GM18517 (cell line): ENCODE measurements at regions not wholly inside any gene's neighbourhood (a gene's known extent, or its start where the extent isn't known, plus 50 kb on each side); places are given as distances from the start of the nearest gene placed in this dataset.

ENCODE experiments used
- ATAC-seq: cut with Tn5 transposase; IDR thresholded peaks from one replicate; pipeline ENCODE4 v1.9.1; 2021; ENCODE audit warnings: mild to moderate bottlenecking, moderate library complexity; ENCODE audit not compliant: unreplicated experiment

DNA sequence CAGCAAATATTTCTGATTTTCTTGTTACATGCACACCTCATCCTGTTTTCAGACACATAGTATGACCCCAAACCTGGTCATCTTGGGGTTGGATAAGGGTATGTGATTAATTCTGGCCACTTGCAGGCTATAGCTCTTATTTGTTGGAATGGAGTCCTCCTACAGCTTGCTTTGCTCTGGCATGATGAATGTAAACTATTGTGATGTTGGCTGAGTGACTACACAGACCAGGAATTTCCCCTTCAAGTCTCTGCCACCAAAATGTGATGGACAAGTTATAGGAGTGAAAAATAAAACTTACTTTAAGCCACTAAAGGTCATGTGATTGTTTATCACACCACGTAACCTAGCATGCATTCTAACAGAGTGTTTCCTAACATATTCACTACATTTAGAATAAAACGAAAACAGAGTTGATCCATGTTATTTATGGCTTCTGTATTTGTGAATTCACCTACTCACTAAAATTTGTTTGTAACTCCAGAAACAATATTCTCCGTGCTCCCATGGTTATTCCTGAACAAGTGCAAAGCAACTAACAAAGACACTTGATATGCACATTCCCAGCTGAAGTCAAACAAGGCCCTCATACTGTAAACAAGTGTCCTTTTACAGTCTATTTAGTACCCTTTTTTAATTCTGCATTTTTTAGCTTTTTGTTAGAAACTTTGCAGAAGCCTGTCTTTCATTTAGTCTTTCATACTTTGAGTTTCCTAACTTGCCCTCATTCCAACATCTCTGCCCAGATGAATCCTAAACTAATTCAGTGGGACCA is 599.2 kb upstream of the PCDH15 start:
- ATAC-seq: no peak

DNA sequence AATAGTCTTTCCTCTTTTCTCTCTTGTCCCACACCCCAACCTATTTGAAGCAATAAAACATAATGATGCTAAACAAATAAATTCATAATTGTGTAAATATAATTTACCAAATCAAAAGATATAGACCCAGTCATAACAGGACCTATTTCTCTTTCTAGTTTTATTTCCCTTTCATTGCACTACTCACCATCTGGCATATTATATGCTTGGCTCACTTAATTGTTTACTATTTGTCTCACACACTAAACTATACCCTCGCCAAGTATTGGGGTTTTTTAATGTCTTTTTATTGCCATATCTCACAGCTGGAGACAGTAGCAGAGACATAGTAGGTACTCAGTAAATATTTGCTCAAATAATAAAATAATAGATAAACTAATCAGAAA is 597.5 kb upstream of the PCDH15 start:
- ATAC-seq: no peak

DNA sequence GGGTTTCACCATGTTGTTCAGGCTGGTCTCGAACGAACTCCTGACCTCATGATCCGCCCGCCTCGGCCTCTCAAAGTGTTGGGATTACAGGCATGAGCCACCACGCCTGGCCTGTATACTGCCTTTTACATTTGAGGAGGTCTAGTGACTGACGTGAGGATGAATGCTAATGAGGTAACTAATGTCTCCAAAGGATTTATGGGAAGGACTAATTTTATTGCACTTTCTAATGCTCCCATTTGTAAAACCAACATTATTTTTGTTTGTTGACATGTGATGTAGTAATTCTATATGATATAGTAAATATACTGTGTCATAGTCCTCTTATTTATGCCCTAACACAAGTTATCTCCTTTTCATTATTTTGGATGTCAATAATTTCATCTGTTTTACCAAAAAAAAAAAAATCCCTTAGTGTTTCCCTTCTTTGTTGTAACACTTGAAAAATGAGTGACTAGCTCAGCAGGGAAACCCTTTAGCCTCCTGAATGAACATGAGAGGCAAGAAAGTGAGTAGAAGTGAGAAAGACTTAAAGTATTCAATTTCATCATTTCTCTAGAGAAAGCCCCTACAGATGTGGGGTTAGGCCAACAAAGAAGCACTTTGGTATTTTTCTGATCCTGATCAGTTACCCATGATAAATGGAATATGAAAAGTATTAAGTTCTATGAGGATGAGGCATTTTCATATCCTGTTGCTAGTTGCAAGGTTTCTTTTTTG is 596.9 kb upstream of the PCDH15 start:
- no peak for ATAC-seq

DNA sequence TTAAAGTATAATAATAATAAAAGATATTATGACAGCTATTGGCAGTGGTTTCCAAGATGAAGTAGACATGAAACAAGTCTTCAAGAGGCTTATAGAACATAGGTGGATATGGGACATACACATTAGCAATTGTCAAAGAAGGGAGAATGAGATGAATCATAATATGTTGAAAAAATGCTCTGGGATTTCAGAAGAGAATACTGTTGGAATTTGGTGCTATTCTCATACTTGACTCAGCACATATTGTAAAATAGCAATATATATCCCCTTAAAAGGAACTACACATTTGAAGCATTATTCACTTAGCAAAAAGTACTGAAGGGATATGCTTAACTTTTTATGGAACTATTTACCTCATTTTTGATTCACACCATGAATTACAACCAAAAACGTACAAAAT is 577.2 kb upstream of the PCDH15 start:
- ATAC-seq: no peak

DNA sequence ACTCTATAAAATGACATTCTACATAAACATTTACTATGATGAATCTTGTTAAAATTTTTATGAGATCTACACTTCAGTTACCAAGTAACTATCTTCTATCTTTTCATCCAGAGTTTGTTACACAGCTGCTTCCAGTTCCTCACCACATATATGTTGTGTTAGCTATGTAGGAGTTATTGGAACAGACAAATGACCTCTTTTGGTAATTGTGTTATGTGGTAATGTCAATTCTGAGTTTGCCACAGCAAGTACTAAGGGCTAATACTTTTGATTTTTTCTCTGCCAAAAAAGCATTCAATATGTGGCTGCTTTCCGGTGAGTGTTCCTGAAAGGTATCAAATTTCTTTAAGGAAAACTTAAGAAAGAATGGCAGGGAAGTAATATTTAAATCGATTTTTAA is 573.9 kb upstream of the PCDH15 start:
- ATAC-seq: no peak

DNA sequence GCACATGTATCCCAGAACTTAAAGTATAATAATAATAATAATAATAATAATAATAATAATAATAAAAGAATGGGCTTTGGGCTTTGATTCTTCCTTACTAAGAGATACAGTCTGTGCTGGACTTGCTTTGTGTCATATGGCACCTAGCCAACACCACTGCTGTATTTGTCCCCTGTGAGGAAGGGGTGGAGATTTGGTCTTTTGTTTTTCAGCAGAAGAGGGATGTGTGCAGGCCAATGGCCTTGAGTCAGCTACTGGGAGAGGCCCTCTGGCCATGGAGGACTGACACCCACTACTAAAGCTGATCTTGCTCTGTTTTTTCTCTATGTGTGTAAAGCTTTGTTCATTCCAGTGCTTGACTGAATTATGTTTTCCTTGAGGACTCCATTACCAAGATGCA is 573.0 kb upstream of the PCDH15 start:
- no peak for ATAC-seq

DNA sequence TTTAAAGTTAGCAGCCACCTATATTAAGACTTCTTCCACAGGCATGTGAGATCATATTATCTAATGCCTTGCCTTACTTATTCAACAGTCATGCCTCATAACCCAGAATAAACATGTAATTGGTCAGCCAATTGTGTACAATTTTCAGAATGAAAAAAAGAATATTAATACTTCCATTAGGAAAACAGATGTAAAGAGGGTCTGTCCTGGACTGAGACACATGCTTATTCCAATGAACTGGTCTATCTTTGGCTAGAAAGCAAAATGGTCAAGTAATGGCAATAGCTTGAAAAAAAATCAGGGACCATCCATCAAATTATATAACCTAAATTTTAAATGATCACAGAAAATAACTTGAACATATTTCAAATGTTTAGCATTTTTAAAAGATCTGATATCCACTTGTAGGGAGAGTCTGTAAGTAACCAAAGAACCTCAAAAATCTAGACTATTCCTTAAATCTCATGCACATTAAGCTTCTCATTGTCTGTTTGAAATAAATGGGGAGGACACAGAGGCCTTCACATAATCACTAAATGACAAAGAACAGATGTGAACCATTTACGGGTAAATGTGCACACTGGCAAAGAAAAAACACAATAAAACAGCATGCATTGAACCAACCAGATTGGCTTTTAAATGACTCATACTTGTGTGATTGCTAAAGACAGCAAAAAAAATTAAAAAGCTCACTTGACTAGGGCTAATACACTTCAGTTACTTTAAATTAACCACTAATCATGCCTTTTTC is 568.8 kb upstream of the PCDH15 start:
- ATAC-seq: no peak

DNA sequence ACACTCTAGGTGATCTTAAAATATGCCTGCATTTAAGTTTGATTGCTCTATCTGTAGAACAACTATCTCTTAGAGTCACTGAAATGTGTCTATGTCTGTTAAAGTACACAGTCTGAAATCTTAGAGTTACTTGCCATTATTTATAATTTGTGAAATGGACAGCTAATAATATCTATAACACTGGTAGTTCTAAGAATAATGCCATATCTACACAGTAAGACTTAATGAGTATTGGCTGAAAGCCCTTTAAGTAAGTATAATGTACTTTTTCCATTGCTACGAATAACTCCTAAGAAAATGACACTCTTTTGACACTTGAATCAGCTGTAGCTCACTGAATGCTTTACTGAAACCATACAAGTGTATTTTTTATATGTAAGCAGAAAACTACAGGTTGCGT is 567.4 kb upstream of the PCDH15 start:
- ATAC-seq: no peak

DNA sequence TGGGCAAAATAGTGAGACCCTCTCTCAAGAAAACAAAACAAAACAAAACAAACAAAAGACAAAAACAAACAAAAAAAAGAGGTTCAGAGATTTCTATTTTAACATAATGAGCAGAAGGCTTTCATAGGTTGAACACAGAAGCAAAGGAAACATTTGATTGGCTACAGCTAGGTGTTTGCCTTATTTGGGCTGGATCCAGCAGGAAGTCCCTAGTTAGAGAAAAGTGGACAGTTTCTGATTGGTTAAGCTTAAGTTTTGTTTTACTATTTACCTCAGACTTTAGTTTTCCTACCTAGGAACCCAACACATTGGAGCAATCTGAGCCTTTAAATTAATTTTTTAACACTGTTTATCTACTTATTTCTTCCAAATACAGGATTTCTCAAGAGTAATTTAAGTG is 566.5 kb upstream of the PCDH15 start:
- ATAC-seq: no peak

DNA sequence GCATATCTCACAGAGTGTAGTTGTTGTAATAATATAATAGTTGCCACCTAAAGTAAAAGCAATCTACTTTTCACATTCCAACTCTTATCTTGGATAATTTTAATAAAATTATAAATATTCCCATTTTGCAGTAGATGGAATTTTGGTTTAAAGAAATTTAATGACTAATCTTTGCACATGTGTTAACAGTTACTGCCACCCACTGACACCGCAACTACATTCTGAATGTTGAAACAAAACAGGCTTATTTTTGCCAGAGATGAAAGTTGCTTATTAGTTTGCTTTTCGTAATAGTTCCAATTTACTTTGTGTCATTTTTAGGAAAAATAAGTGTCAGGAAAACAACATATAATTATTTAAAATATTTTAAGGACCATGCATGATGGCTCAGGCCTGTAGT is 557.5 kb upstream of the PCDH15 start:
- no peak for ATAC-seq

DNA sequence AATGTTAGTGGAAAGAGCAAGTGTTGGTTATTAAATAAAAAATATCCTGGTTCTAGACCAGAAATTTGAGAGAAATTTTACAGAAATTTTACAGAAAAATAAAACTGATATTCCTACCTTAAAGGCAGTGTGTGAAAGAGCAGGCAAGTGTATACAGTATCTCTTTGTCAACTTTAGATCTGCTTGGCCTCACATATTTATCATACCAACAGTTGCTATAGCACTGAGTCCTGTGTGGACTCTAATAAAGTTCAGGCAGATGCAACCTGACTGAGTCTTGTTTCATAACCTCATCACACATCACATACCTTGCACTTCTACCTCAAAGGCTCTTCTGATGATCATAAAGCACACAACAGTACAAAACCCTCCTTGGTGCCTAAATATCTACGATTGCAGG is 552.4 kb upstream of the PCDH15 start:
- no peak for ATAC-seq

DNA sequence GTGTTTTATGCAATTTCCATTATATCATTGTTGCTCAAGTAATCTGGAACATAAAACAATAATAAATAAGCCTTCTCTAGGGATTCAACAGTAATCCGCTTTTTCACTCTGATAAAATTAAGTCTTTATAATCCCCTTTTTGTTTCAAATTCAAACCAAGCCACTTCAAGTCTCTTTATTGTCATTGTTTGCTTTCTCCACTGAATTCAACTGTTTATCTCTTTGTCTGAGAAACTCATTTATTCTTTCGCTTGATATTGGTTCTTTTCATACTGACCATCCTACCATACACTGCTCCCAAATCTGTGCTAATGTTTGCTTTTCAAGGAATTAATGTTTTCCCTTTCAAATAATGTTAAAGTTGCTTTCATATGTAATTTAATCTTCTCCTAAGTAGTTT is 550.4 kb upstream of the PCDH15 start:
- ATAC-seq: no peak

DNA sequence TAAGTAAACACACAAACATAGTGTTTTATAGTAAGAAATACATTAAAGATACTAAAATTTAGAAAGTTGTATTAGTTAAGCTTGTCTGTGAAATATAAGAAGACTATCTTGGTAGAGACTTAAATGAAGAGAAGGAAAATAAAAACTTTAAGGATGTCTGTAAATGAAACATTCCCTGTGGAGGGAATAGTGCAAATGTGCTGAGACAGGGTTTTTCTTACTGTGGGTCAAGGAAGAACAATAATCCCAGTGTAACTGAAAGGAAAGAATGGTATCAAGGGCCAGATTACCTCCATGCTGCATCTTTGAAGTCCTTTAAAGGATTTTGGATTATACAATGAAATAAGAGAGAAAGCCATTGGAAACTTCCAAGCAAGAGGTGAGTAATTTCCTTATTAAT is 547.5 kb upstream of the PCDH15 start:
- no peak for ATAC-seq

DNA sequence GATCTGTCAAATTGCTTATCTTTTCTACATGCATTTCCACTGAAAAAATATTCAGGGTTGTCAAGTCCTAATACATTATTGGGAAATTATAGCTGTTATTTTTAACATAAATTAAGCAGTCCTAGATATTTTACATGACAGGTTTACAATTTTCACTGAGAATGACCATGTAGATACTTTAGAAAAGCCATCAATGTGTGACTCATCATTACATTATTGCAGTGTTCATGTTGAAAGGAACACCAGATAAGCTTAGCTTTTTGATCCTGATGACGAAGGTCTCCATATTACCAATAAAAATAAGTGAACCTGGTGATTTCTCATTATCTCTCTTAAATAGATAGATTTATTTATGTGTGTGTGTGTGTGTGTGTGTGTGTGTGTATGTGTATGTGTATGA is 529.5 kb upstream of the PCDH15 start:
- ATAC-seq: no peak

DNA sequence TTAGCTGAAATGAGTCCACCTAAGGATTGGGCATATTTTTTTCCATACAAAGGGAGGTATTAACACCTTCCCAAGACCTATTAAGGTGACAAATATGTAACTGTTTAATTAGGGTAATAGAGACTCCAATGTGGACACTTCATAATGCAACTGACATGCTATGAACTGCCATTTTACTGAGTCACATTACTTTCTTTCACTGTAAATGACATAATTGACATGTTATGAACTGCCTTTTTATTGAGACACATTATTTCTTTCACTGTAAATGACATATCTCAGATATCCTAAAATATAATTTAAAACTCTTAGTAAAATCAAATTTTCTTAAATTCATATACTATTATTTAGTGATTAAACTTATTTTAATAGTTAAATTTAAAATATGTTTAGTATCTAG is 528.8 kb upstream of the PCDH15 start:
- ATAC-seq: no peak

DNA sequence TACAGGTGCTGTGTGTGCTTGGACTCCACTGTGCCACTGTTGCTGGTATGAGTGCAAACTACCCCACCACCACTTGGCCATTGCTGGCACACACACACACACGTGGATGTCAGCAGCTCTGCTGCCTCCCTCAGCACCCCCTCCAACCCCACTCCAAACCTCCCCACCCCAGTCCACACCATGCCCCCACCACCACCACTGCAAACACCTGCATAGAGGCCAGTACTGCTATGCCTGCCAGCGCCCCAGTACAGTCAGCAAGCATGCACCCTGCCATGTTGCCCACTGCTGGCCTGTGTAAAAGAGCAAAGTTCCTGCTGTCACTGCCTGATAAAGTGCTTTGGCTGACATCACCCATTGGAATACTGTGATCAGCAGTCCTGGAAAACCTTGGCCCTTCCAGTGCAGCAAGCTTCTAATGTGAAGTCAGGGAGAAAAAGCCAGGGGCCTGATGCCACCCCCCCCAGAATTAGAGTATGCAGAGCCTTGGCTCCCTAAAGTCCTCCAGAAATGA is 519.2 kb upstream of the PCDH15 start:
- no peak for ATAC-seq

DNA sequence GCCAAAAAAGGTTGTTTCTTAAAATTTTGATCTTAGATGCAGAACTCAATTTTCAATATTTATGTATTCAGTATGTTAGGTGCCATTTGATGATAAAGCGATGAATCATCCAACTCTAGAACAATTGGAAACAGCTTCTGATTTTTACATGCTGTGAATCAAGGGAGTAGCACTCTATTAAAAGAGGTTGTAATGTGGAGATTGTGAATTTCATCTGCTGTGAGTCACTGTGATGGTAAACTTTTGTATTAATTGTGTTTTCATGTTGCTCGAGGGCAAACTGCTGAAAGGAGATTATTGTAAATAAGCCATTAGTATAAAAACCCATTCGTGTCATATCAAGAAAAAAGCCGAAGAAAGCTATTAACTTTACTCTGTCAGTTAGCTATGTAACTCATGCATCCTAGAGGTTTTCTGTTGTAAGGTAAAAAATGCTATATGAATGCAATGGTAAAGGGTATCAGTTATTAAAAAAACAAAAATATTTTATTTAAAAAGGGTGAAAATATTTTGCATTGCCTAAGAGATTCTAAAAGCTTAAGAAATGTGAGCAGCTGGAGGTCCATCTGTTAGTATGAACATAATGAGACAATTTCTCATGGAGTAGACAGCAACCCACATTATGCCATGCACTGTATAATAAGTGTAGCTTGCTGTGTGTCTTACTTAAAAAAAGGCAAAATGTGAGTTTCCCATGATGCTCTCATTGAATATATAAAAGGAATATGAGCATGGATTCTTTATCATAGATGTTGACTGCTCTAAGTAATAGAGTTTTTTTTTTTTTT is 511.0 kb upstream of the PCDH15 start:
- no peak for ATAC-seq

DNA sequence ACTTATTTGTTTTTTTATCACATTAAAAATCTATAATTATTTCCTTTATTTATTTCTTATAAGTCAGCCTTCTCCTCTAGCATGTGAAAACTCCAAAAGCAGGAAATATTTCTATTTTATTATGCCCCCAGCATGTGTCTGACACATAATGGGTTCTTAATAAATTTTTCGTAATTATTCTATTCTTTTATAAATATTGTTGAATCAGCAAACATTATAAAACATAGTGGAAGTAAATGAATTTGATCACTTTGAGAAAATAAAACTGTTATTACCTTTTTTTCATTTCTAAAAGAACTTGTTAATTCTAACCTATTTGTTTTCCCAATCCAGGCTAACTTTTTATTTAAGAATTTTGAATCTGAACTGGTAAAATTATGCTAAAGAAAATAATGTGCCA is 509.1 kb upstream of the PCDH15 start:
- no peak for ATAC-seq

DNA sequence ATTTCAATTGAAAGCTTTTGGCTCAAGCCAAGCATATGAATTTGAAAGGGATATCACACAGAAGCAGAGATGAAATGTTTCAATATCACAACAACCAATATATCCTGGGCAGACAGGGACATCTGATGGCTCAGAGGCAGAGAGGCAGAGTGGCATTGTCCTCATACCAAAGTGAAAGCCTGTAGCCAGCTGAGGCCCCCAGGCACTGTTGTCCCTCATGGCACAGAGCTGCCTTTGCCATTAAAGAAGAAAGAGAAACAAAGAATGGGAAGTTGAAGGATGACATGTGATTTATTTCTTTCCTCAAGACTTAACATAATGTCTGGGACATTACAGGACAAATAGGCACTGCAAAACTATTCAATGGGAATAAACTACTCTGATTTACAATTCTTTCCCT is 504.3 kb upstream of the PCDH15 start:
- no peak for ATAC-seq

DNA sequence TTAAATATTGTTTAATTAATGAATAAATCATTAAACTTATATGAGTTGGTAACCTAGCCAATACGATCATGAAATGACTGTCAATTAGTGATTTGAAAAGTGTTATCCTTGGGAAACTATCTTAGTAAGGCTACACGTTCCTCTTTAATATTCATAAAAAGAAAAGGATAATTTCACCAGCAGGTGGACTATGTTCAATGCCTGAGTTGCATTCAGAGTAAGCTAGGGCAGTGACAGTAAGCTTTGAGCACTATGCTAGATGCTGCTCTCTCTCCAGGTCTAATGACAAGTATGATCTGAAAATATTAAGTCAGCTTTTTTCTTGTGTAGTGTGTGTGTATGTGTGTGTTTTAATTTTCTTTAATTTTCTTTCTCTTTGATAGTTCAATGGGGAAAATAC is 486.3 kb upstream of the PCDH15 start:
- ATAC-seq: no peak

DNA sequence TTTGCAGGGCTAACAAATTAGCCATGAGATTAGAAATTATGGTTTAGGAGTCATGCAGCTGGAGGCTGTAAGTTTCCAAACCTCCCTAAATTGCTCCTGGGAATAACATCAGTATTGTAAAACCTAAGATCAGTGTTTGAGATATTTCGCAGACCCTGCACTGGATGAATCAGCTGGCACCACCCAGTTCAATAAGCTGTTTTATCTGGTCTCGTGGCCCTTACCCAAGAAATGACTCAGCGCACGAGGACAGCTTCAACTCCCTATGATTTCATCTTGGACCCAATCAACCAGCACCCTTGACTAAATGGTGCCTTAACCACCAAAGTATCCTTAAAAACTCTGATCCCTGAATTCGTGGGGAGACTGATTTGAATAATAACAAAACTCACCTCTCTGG is 482.0 kb upstream of the PCDH15 start:
- ATAC-seq: no peak
